Duodenal mucosa (tissue), 2 donors: ENCODE measurements at regions not wholly inside any gene's neighbourhood (a gene's known extent, or its start where the extent isn't known, plus 50 kb on each side); places are given as distances from the start of the nearest gene placed in this dataset.

Experiments
- H3K27ac ChIP-seq: one replicate; pipeline ENCODE4 v1.7.0; 2013; ENCODE audit warnings: low read depth, low read length
- H3K27me3 ChIP-seq, 2 donors: one replicate each; pipeline ENCODE4 v1.7.0; 2013; ENCODE audit warnings: low read length in 2 of 2, control low read depth in 1 of 2; ENCODE audit not compliant: insufficient read depth in 2 of 2, control insufficient read depth in 1 of 2
- H3K36me3 ChIP-seq, 2 donors: one replicate each; pipeline ENCODE4 v1.7.0; 2013; ENCODE audit warnings: low read length in 2 of 2, control low read depth in 1 of 2; ENCODE audit not compliant: insufficient read depth in 2 of 2, control insufficient read depth in 1 of 2
- H3K4me1 ChIP-seq, 2 donors: one replicate each; pipeline ENCODE4 v1.7.0; 2013; ENCODE audit warnings: low read length in 2 of 2, control low read depth in 1 of 2; ENCODE audit not compliant: insufficient read depth in 2 of 2, control insufficient read depth in 1 of 2
- H3K4me3 ChIP-seq, 2 donors: one replicate each; pipeline ENCODE4 v1.7.0; 2013; ENCODE audit warnings: low read length in 2 of 2, low read depth in 1 of 2
- H3K9ac ChIP-seq, 2 donors: one replicate each; pipeline ENCODE4 v1.7.0; 2013; ENCODE audit warnings: low read length in 2 of 2, low read depth in 1 of 2
- H3K9me3 ChIP-seq, 2 donors: one replicate each; pipeline ENCODE4 v1.7.0; 2013; ENCODE audit warnings: low read length in 2 of 2, control low read depth in 1 of 2; ENCODE audit not compliant: control insufficient read depth in 1 of 2

GRCh38 chr20:12047838-12048432, 130.2 kb downstream of the BTBD3 start:
- Histone ChIP-seq H3K9ac (no peak overlapping the region), H3K4me3 (no peak overlapping the region), H3K4me1 (peaks cover 0 to 5% of the 10 kb centered on the region in 2 donors), H3K27me3 (no peaks in the 10 kb centered on the region), H3K36me3 (no peaks in the 10 kb centered on the region), H3K27ac (no peak overlapping the region), H3K9me3 (no peaks in the 10 kb centered on the region)

- H3K9ac ChIP-seq: no peak overlapping the region
- H3K27ac ChIP-seq: no peak overlapping the region
- H3K36me3 ChIP-seq: no peaks in the 10 kb centered on the region
- no peak overlapping the region for H3K4me3 ChIP-seq
- H3K9me3 ChIP-seq: no peaks in the 10 kb centered on the region
- H3K27me3 ChIP-seq: no peaks in the 10 kb centered on the region
- H3K4me1 ChIP-seq: peaks cover 0 to 5% of the 10 kb centered on the region in 2 donors
Observed at GRCh38 chr20:12049125-12049524, 131.4 kb downstream of the BTBD3 start.

GRCh38 chr20:12051206-12052163, 133.8 kb downstream of the BTBD3 start:
- Histone ChIP-seq H3K36me3 (no peaks in the 10 kb centered on the region), H3K27ac (no peak overlapping the region), H3K9me3 (no peaks in the 10 kb centered on the region), H3K4me1 (peaks cover 0 to 5% of the 10 kb centered on the region in 2 donors), H3K9ac (no peak overlapping the region), H3K27me3 (no peaks in the 10 kb centered on the region), H3K4me3 (no peak overlapping the region)

- Histone ChIP-seq H3K27me3 (no peaks in the 10 kb centered on the region), H3K4me1 (peaks cover 0 to 5% of the 10 kb centered on the region in 2 donors), H3K36me3 (no peaks in the 10 kb centered on the region), H3K9ac (no peak overlapping the region), H3K9me3 (no peaks in the 10 kb centered on the region), H3K4me3 (no peak overlapping the region), H3K27ac (no peak overlapping the region)
Observed at GRCh38 chr20:12053353-12053752, 135.7 kb downstream of the BTBD3 start.

- Histone ChIP-seq H3K36me3 (no peaks in the 10 kb centered on the region), H3K4me3 (no peak overlapping the region), H3K9me3 (no peaks in the 10 kb centered on the region), H3K4me1 (peaks cover 0 to under 1% of the 10 kb centered on the region in 2 donors), H3K9ac (no peak overlapping the region), H3K27me3 (no peaks in the 10 kb centered on the region), H3K27ac (no peak overlapping the region)
Observed at GRCh38 chr20:12054556-12054955, 136.9 kb downstream of the BTBD3 start.

- no peaks in the 10 kb centered on the region for H3K9me3 ChIP-seq
- no peak overlapping the region for H3K4me3 ChIP-seq
- H3K27ac ChIP-seq: no peak overlapping the region
- H3K36me3 ChIP-seq: no peaks in the 10 kb centered on the region
- H3K27me3 ChIP-seq: no peaks in the 10 kb centered on the region
- H3K9ac ChIP-seq: no peak overlapping the region
- no peaks in the 10 kb centered on the region for H3K4me1 ChIP-seq
Observed at GRCh38 chr20:12055161-12055560, 137.5 kb downstream of the BTBD3 start.

GRCh38 chr20:12056839-12057238, 139.1 kb downstream of the BTBD3 start:
- Histone ChIP-seq H3K9ac (no peak overlapping the region), H3K36me3 (no peaks in the 10 kb centered on the region), H3K27me3 (no peaks in the 10 kb centered on the region), H3K27ac (no peak overlapping the region), H3K4me1 (no peaks in the 10 kb centered on the region), H3K9me3 (no peaks in the 10 kb centered on the region), H3K4me3 (no peak overlapping the region)

GRCh38 chr20:12057778-12058177, 140.1 kb downstream of the BTBD3 start:
- H3K36me3 ChIP-seq: no peaks in the 10 kb centered on the region
- no peaks in the 10 kb centered on the region for H3K9me3 ChIP-seq
- no peak overlapping the region for H3K4me3 ChIP-seq
- H3K4me1 ChIP-seq: no peaks in the 10 kb centered on the region
- H3K27ac ChIP-seq: no peak overlapping the region
- H3K9ac ChIP-seq: no peak overlapping the region
- H3K27me3 ChIP-seq: no peaks in the 10 kb centered on the region

GRCh38 chr20:12058216-12058615, 140.5 kb downstream of the BTBD3 start:
- Histone ChIP-seq H3K9ac (no peak overlapping the region), H3K27ac (no peak overlapping the region)

GRCh38 chr20:12061466-12061865, 143.8 kb downstream of the BTBD3 start:
- H3K4me3 ChIP-seq: no peak overlapping the region
- H3K4me1 ChIP-seq: no peaks in the 10 kb centered on the region
- no peak overlapping the region for H3K9ac ChIP-seq
- no peaks in the 10 kb centered on the region for H3K36me3 ChIP-seq
- no peaks in the 10 kb centered on the region for H3K9me3 ChIP-seq
- H3K27me3 ChIP-seq: no peaks in the 10 kb centered on the region
- no peak overlapping the region for H3K27ac ChIP-seq

More at GRCh38 chr20:12058216-12058615, 140.5 kb downstream of the BTBD3 start:
- Histone ChIP-seq H3K36me3 (no peaks in the 10 kb centered on the region), H3K4me3 (no peak overlapping the region), H3K4me1 (no peaks in the 10 kb centered on the region), H3K27me3 (no peaks in the 10 kb centered on the region), H3K9me3 (no peaks in the 10 kb centered on the region)
